Activated naive CD8-positive, alpha-beta T cell treated with anti-CD3 and anti-CD28 coated beads, Interleukin-2, amount 10 ng/mL, durations not matched to agents 7 days and 5 days (primary cell): ENCODE measurements at regions not wholly inside any gene's neighbourhood (a gene's known extent, or its start where the extent isn't known, plus 50 kb on each side); places are given as distances from the start of the nearest gene placed in this dataset.

Experiments
- ATAC-seq: fragments of 150-1000 bp; cut with Tn5 transposase; one replicate; pipeline ENCODE4 v1.10.0; 2021; ENCODE audit warnings: low read depth, moderate library complexity
- POLR2A ChIA-PET: fragments of 350-600 bp; sonication (Branson Sonifier 250); formaldehyde crosslinking; loops from one replicate; lab custom pipeline; 2021; ENCODE audit warnings: antibody characterized with exemption; lab: Charles Lee
- DNase-seq: peaks from one replicate; pipeline ENCODE4 v3.0.0; 2021
- H3K27ac Mint-ChIP-seq: one replicate; pipeline ENCODE4 v1.8.0; 2022; ENCODE audit warnings: mild to moderate bottlenecking, mixed read lengths
- H3K27me3 Mint-ChIP-seq: one replicate; pipeline ENCODE4 v1.8.0; 2022; ENCODE audit warnings: mild to moderate bottlenecking, moderate library complexity, mixed read lengths
- H3K36me3 Mint-ChIP-seq: one replicate; pipeline ENCODE4 v1.8.0; 2021; ENCODE audit warnings: mild to moderate bottlenecking, mixed read lengths
- H3K4me1 Mint-ChIP-seq: one replicate; pipeline ENCODE4 v1.8.0; 2021; ENCODE audit warnings: mixed read lengths
- H3K4me3 Mint-ChIP-seq: one replicate; pipeline ENCODE4 v1.8.0; 2022; ENCODE audit warnings: mild to moderate bottlenecking, moderate library complexity, mixed read lengths
- H3K9me3 Mint-ChIP-seq: one replicate; pipeline ENCODE4 v1.8.0; 2021; ENCODE audit warnings: mixed read lengths

GRCh38 chr14:42893183-42893582 is 1286.5 kb downstream of the LRFN5 start:
- DNase-seq (no peak), ATAC-seq (no peak)
- H3K36me3 Mint-ChIP-seq, result no peaks in the 10 kb centered on the region
- no peak overlapping the region for H3K4me3 Mint-ChIP-seq
- H3K27me3 Mint-ChIP-seq, result no peaks in the 10 kb centered on the region
- H3K9me3 Mint-ChIP-seq, result peaks cover 8% of the 10 kb centered on the region
- POLR2A ChIA-PET, result no interaction called here
- H3K27ac Mint-ChIP-seq, result no peak overlapping the region
- no peaks in the 10 kb centered on the region for H3K4me1 Mint-ChIP-seq

- Mint-ChIP-seq H3K9me3 (peaks cover 5% of the 10 kb centered on the region), H3K4me3 (no peak overlapping the region), H3K4me1 (no peaks in the 10 kb centered on the region), H3K27ac (no peak overlapping the region), H3K36me3 (no peaks in the 10 kb centered on the region), H3K27me3 (no peaks in the 10 kb centered on the region)
- DNase-seq (no peak), ATAC-seq (no peak)
- POLR2A ChIA-PET, result no interaction called here
These were observed 1277.4 kb downstream of the LRFN5 start for GRCh38 chr14:42884100-42884499.

GRCh38 chr14:42877716-42878115 is 1271.0 kb downstream of the LRFN5 start:
- Mint-ChIP-seq H3K27ac (no peak overlapping the region), H3K9me3 (peaks cover 4% of the 10 kb centered on the region), H3K27me3 (no peaks in the 10 kb centered on the region), H3K4me3 (no peak overlapping the region), H3K4me1 (no peaks in the 10 kb centered on the region), H3K36me3 (no peaks in the 10 kb centered on the region)
- POLR2A ChIA-PET, result no interaction called here
- ATAC-seq (no peak), DNase-seq (no peak)

GRCh38 chr14:42872786-42873185 is 1266.1 kb downstream of the LRFN5 start:
- Mint-ChIP-seq H3K27ac (no peak overlapping the region), H3K4me3 (no peak overlapping the region), H3K27me3 (no peaks in the 10 kb centered on the region), H3K9me3 (peaks cover 4% of the 10 kb centered on the region), H3K36me3 (no peaks in the 10 kb centered on the region), H3K4me1 (no peaks in the 10 kb centered on the region)
- DNase-seq (no peak), ATAC-seq (no peak)
- POLR2A ChIA-PET, result no interaction called here

GRCh38 chr14:42869681-42870080 is 1263.0 kb downstream of the LRFN5 start:
- Mint-ChIP-seq H3K27ac (no peak overlapping the region), H3K4me1 (no peaks in the 10 kb centered on the region), H3K4me3 (no peak overlapping the region), H3K27me3 (no peaks in the 10 kb centered on the region), H3K9me3 (peaks cover 1% of the 10 kb centered on the region), H3K36me3 (no peaks in the 10 kb centered on the region)
- POLR2A ChIA-PET, result no interaction called here
- ATAC-seq, result no peak
- DNase-seq, result no peak

GRCh38 chr14:42862114-42862513 is 1255.4 kb downstream of the LRFN5 start:
- no peaks in the 10 kb centered on the region for H3K4me1 Mint-ChIP-seq
- no peak overlapping the region for H3K4me3 Mint-ChIP-seq
- no peak overlapping the region for H3K27ac Mint-ChIP-seq
- no peaks in the 10 kb centered on the region for H3K36me3 Mint-ChIP-seq
- DNase-seq, result no peak
- H3K9me3 Mint-ChIP-seq, result no peaks in the 10 kb centered on the region
- no peaks in the 10 kb centered on the region for H3K27me3 Mint-ChIP-seq
- ATAC-seq, result no peak
- POLR2A ChIA-PET, result no interaction called here

- Mint-ChIP-seq H3K27ac (no peak overlapping the region), H3K36me3 (no peaks in the 10 kb centered on the region), H3K4me3 (no peak overlapping the region), H3K4me1 (no peaks in the 10 kb centered on the region), H3K9me3 (no peaks in the 10 kb centered on the region), H3K27me3 (no peaks in the 10 kb centered on the region)
- POLR2A ChIA-PET, result no interaction called here
- ATAC-seq (no peak), DNase-seq (no peak)
These were observed 1253.7 kb downstream of the LRFN5 start for GRCh38 chr14:42860371-42860770.

GRCh38 chr14:42856106-42856505 is 1249.4 kb downstream of the LRFN5 start:
- no peak for DNase-seq
- Mint-ChIP-seq H3K4me1 (no peaks in the 10 kb centered on the region), H3K27me3 (no peaks in the 10 kb centered on the region), H3K36me3 (no peaks in the 10 kb centered on the region), H3K4me3 (no peak overlapping the region), H3K27ac (no peak overlapping the region), H3K9me3 (peaks cover 3% of the 10 kb centered on the region)
- ATAC-seq, result no peak
- POLR2A ChIA-PET, result no interaction called here

GRCh38 chr14:42855085-42855484 is 1248.4 kb downstream of the LRFN5 start:
- no peak for ATAC-seq
- Mint-ChIP-seq H3K27ac (no peak overlapping the region), H3K9me3 (peaks cover 3% of the 10 kb centered on the region)

GRCh38 chr14:42854061-42854460 is 1247.4 kb downstream of the LRFN5 start:
- Mint-ChIP-seq H3K36me3 (no peaks in the 10 kb centered on the region), H3K27ac (no peak overlapping the region), H3K9me3 (peaks cover 3% of the 10 kb centered on the region), H3K4me1 (no peaks in the 10 kb centered on the region), H3K4me3 (no peak overlapping the region), H3K27me3 (no peaks in the 10 kb centered on the region)
- DNase-seq, result no peak
- no peak for ATAC-seq
- POLR2A ChIA-PET, result no interaction called here

More at GRCh38 chr14:42855085-42855484, 1248.4 kb downstream of the LRFN5 start:
- Mint-ChIP-seq H3K4me3 (no peak overlapping the region), H3K4me1 (no peaks in the 10 kb centered on the region), H3K36me3 (no peaks in the 10 kb centered on the region), H3K27me3 (no peaks in the 10 kb centered on the region)
- no peak for DNase-seq
- POLR2A ChIA-PET, result no interaction called here

GRCh38 chr14:42848652-42849051 is 1242.0 kb downstream of the LRFN5 start:
- Mint-ChIP-seq H3K4me1 (no peaks in the 10 kb centered on the region), H3K9me3 (peaks cover 4% of the 10 kb centered on the region), H3K27ac (no peak overlapping the region), H3K4me3 (no peak overlapping the region), H3K27me3 (no peaks in the 10 kb centered on the region), H3K36me3 (no peaks in the 10 kb centered on the region)
- POLR2A ChIA-PET, result no interaction called here
- ATAC-seq (no peak), DNase-seq (no peak)

GRCh38 chr14:42814817-42815216 is 1208.1 kb downstream of the LRFN5 start:
- Mint-ChIP-seq H3K27me3 (no peaks in the 10 kb centered on the region), H3K4me1 (no peaks in the 10 kb centered on the region), H3K36me3 (no peaks in the 10 kb centered on the region), H3K27ac (no peak overlapping the region), H3K9me3 (peaks cover 4% of the 10 kb centered on the region), H3K4me3 (no peak overlapping the region)
- no peak for ATAC-seq
- DNase-seq, result no peak
- POLR2A ChIA-PET, result no interaction called here

GRCh38 chr14:42806909-42807315 is 1200.2 kb downstream of the LRFN5 start:
- Mint-ChIP-seq H3K27me3 (no peaks in the 10 kb centered on the region), H3K4me1 (no peaks in the 10 kb centered on the region), H3K4me3 (no peak overlapping the region), H3K27ac (no peak overlapping the region), H3K9me3 (no peaks in the 10 kb centered on the region), H3K36me3 (no peaks in the 10 kb centered on the region)
- no peak for DNase-seq
- POLR2A ChIA-PET, result no interaction called here
- ATAC-seq, result no peak

GRCh38 chr14:42804141-42804540 is 1197.5 kb downstream of the LRFN5 start:
- H3K27ac Mint-ChIP-seq, result no peak overlapping the region
- no peak overlapping the region for H3K4me3 Mint-ChIP-seq
- no peak for ATAC-seq
- no peaks in the 10 kb centered on the region for H3K27me3 Mint-ChIP-seq
- POLR2A ChIA-PET, result no interaction called here
- no peaks in the 10 kb centered on the region for H3K9me3 Mint-ChIP-seq
- H3K36me3 Mint-ChIP-seq, result no peaks in the 10 kb centered on the region
- DNase-seq, result no peak
- no peaks in the 10 kb centered on the region for H3K4me1 Mint-ChIP-seq

- no peaks in the 10 kb centered on the region for H3K27me3 Mint-ChIP-seq
- H3K4me3 Mint-ChIP-seq, result no peak overlapping the region
- ATAC-seq (no peak), DNase-seq (no peak)
- no peaks in the 10 kb centered on the region for H3K4me1 Mint-ChIP-seq
- POLR2A ChIA-PET, result no interaction called here
- H3K9me3 Mint-ChIP-seq, result peaks cover 6% of the 10 kb centered on the region
- H3K27ac Mint-ChIP-seq, result no peak overlapping the region
- no peaks in the 10 kb centered on the region for H3K36me3 Mint-ChIP-seq
These were observed 1195.7 kb downstream of the LRFN5 start for GRCh38 chr14:42802346-42802745.
